AG08396 (cell line): ENCODE measurements at regions not wholly inside any gene's neighbourhood (a gene's known extent, or its start where the extent isn't known, plus 50 kb on each side); places are given as distances from the start of the nearest gene placed in this dataset.
"Not testable (repeated sequence)": the region's sequence is repeated elsewhere in the genome, so short reads cannot be mapped to it uniquely, and the experiment has no call there.

Experiments
- DNase-seq: peaks from one replicate; pipeline ENCODE4 v3.0.0; 2012; ENCODE audit warnings: low spot score, mixed read lengths

DNA sequence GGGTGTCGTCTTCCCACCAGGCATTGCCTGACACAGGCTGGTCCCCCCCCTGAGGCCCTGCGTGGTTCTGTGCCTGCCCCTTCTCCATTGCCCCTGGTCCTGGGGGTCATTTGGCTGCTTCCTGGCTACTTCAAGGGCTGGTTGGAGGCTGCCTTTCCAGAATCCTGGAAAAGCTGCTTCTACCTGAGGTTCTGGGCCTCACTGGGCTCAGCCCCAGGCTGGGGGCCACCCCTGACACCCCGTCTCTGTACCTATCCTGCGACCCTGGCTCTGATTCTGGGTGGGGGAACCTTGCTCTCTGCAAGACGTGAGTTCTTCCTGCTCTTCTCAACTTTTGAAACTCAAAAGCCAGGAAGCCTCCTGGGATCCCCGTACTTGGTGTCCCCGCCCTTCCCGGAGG lies 149.3 kb upstream of the PTPN1 start:
- no peak for DNase-seq

GRCh38 chr20:50362177-50362576 lies 148.0 kb upstream of the PTPN1 start:
- DNase-seq, result not testable (repeated sequence)

- DNase-seq, result no peak
These were observed 147.2 kb upstream of the PTPN1 start for GRCh38 chr20:50363027-50363426.

- DNase-seq, result no peak
These were observed 146.7 kb upstream of the PTPN1 start for GRCh38 chr20:50363479-50363878.

GRCh38 chr20:50364542-50364941 lies 145.6 kb upstream of the PTPN1 start:
- no peak for DNase-seq

GRCh38 chr20:50366270-50367103 lies 143.7 kb upstream of the PTPN1 start:
- DNase-seq, result no peak

GRCh38 chr20:50367104-50367674 lies 143.0 kb upstream of the PTPN1 start:
- no peak for DNase-seq

DNA sequence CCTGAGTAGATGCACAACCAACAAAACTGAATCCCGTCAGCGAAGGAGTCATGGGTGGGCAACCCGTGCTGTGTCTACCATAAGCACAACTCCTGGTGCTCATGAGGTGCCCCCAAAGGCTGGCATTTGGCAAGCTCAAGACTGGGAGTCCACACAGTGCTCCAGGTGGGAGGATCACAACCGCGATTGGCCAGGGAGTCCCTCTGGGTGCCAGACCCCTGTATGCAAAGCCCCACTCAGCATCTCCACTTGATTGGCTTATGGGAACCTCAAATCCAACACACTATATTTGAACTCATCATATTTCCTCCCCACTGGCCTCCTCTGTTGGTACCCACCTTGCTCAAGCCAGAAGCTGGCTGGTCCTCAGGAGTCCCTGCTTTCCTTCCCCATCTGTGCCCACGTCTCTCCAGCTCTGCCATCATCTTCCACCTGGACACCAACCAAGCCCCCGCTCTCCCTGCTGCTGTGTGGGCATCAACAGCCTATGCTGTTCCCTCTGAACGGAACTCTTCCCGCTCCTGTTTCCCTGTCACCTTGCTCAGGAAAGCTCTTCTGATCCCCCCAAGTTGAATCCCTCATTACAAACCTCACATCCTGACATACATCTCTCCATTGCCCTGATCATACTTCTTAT lies 142.3 kb upstream of the PTPN1 start:
- DNase-seq, result no peak

DNA sequence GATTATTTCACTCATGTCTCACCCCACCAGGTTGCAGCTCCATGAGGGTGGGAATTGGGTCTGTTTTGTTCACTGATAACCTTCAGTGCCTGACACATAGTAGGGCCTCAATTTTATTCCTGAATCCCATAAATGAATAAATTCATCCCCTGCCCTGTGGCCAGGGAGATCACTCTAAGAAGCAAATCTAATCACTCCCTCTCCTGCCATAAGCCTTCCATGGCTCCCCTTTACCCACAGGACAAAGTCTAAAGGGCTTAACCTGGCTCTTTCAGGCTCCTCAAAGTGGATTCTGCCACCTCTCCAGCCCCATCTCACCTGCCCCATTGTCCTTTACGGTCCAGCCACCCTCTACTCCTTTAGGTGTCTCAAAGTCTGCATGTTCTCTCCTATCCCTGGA lies 141.8 kb upstream of the PTPN1 start:
- no peak for DNase-seq

- peak; percentile 41 for DNase-seq
These were observed 141.4 kb upstream of the PTPN1 start for GRCh38 chr20:50368813-50369224.

DNA sequence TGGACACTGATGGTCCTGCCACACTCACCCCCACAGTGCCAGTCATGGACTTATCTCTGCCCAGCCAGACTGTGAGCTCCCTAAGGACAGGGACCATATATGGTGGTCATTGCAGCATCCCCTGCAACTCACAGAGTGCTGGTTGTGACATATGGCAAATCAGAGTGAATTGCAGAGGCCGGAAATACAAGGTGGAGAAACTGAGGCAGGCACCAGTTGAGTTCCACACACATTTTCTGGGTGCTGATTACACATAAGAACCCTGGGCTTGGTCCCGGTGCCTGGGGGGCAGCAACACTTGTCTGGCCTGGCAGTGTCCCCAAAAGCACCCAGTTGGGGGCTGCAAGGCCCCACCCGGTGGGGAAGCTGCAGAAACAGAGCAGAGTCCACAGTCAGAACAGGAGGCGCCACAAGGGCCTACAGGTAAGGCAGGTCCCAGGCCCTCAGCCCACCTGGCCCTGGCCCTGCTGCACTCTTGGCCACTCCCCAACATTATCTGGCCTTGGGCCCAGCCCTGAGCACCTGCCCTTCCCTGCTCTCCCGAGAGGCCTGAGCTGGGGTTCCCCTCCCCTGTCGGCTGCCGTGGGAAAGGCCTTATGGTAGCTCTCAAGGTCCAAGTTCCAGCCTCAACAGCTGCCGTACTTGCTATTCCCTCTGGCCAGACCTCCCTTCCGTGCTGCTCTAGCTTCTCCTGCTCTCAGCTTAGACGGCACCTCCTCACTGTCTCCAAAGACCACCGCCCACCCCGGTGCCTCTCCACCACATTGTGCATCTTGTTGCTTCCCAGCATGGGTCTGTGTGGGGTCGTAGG lies 140.8 kb upstream of the PTPN1 start:
- DNase-seq, result no peak

DNA sequence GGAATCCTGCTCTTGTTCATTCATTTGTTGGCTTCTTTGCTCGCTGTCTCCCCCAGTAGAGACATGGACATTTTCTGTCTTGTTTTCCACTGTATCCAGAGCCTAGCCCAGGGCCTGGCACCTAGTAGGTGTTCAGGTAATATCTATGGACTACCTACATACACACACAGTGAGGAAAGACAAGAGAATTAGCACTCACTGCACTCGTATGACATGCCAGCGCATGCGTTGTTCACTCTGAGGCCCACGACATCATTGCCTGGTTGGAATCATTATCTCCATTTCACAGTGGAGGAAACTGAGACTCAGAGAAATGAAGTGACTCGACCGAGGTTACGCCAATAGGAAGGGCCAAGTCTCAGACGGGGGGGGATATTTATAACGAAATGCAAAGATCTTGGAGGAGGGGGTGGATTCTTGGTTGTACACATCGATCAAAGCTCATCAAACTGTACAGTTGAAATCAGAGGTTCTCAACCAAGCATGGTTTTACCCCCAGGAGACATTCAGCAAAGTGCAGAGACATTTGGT lies 140.1 kb upstream of the PTPN1 start:
- DNase-seq, result no peak

DNA sequence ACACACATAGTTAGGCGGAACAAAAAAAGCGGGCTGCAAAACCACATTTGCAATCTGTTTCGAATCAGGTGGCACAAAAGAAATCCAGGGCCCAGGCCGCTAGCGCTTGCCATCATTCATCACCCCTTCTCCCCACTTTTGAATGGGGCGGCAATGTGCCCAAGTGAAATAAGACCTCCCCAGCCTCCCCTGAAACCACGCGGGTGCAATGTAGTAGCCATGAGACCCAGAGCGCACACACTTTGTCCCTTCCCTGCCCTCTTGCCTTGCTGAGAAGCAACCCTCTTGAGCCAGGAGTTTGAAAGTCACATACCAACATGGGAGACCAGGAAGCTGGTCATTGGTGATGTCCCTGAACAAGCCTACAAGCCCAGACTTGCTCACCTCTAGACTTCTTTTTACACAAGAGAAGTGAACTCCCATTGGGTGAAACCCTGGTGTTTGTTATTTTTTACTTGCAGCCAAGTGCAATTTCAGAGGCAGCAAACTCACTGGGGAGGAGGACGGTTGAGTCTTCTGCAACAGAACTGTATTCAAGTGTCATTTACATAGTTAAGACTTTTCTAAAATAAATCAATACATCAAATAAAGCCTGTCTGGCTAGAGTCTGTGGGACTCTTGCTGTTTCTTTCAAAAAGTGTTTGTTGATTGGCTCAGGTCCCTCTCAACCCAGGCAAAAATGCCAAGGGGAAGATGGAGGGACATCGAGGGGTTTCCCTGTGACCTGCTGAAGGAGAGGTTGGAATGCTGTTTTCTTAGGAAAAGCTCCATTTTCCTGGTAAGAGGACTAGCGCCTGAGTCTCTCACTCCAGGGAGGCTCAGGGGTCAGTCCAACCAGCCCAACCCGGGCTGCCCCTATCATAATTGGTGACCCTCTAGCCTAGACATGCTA lies 138.1 kb upstream of the PTPN1 start:
- DNase-seq, result no peak

GRCh38 chr20:50372770-50373088 lies 137.5 kb upstream of the PTPN1 start:
- no peak for DNase-seq

- DNase-seq, result no peak
These were observed 136.4 kb upstream of the PTPN1 start for GRCh38 chr20:50373674-50374286.

DNA sequence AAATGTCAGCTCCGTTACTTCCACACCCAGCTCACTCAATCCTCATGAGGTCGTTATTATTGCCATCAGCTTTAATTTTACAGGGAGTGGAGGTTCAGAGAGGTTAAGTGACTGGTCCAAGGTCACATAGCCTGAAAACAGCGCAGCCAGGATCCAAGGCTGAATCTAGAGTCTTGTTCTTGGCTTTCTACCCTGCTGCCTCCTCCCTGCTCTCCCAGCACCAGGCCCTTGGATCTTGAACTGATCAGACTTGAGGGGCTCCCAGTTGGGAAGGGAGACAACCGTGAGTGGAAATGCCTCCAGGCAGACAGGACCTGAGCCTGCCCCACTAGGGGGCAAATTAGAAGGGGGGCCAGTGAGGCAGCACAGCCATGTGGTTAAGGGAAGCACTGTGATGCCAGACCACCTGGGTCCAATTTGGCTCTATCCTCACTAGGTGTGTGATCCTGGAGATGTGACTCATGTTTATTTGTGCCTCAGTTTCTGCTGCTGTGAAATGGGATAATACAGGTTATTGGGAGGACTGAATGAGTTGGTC lies 135.6 kb upstream of the PTPN1 start:
- no peak for DNase-seq

DNA sequence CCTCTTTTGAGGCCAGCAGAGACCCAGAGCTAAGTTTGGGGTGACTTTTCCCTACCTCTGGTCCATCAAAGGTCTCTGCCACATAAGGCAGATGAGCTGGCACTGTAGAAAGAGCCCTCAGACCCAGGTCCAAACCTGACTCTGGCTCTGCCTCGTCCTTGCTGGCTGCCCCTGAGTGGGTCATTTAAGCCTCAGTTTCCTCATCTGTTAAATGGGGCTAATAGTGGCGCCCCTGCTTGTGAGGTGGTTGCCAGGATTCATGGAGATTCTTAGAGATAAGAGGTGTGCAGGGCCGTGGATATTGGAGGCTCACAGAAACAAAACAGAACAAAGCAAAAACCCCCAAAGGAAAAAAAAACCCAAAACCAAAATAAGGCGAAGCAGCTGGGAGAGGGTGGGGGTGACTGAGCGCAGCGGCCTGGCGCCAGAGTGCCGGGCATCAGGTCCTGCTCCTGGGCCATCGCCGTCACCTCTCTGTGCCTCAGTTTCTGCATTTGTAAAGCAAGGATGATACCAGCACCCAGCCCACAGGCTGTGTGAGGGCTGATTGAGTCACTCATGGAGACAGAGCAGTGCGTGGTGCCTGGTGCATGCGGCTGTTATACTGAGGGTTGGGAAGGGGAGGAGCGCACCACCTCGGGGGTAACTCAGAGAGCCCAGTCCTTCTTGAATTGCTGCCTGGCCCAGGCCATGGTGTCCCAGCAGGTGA lies 133.8 kb upstream of the PTPN1 start:
- DNase-seq, result no peak

DNA sequence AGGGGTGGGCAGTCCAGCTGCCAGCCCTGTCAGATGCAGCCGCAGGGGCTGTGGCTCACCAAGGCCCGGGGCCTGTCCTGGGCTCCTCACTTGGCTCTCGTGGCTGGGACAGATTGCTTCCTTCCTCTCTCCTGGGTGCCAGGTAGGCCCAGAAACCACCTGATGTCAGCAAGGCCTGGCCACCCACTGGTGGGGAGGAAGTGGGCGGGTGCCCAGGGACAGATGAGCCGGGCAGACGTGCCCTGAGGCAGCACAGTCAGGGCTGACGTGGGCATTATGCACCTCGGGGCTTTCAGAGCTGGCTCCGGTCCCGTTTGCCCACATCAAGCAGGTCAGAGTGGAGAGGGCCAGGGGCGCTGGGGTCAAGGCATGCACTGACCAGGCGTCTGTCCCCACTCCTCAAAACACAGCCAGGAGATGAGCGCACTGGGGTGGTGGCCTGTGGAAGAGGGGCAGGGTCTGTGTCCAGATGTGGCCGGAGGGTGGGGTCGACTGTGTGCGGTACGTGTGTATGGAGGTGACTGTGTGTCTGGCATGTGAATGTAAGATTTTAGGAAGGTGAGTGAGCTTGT lies 133.2 kb upstream of the PTPN1 start:
- no peak for DNase-seq

DNA sequence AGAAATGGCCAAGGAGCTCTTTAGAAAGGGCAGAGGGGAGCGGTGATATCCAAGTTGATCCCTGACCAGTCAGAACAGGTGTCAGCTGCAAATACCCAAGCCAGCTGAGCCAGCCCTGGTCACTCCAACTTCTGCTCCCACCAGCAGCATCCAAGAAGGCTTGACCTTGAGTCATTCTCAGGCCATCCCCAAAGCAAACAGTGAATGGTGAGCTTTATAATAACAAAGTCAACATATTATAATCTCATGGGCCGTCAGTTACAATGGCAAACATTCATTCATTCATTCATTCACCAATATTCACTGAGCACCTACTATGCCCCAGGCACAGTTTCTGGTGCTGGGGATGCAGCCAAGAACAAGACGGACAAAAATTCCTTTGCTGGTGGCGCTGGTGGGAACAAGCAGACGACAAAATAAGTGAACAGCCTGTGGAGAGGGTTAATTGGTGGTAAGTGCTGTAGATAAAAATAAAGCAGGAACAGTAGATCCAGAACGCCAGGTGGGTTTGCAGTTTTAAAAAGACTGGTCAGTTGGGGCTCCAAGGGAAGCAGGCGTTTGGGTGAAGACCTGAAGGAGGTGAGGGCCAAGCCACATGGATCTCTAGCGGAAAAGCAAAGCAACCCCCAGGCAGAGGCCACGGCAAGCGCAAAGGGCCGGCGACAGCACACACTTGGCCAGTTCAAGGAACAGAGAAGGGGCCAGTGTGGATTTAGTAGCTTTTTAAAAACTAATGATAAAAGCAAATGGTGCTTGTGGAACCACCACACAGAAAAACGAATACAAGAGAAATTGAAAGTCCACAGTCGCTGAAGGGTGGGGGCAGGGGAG lies 131.8 kb upstream of the PTPN1 start:
- DNase-seq, result no peak
